NCI-H2029 treated with DMSO at 0.1 percent for 48 hours (cell line): ENCODE measurements at regions not wholly inside any gene's neighbourhood (a gene's known extent, or its start where the extent isn't known, plus 50 kb on each side); places are given as distances from the start of the nearest gene placed in this dataset.
A peak's percentile ranks its signal among the peaks of the same experiment; 100 is the strongest.

Experiments
- DNase-seq: peaks from one replicate; lab custom pipeline; 2025; lab: John Stamatoyannopoulos, UW

- no peak for DNase-seq
Measured at GRCh38 chr5:74059706-74060105, 433.7 kb downstream of the ARHGEF28 start.

- no peak for DNase-seq
Measured at GRCh38 chr5:74056789-74057164, 430.8 kb downstream of the ARHGEF28 start.

- no peak for DNase-seq
Measured at GRCh38 chr5:74056107-74056788, 430.3 kb downstream of the ARHGEF28 start.

- DNase-seq, result no peak
Measured at GRCh38 chr5:74055486-74056106, 429.6 kb downstream of the ARHGEF28 start.

GRCh38 chr5:74054641-74055421 is 428.8 kb downstream of the ARHGEF28 start:
- no peak for DNase-seq

- no peak for DNase-seq
Measured at GRCh38 chr5:74054139-74054538, 428.1 kb downstream of the ARHGEF28 start.

GRCh38 chr5:74052441-74053221 is 426.6 kb downstream of the ARHGEF28 start:
- DNase-seq, result no peak

- DNase-seq, result no peak
Measured at GRCh38 chr5:74051076-74051475, 425.1 kb downstream of the ARHGEF28 start.

- DNase-seq, result no peak
Measured at GRCh38 chr5:74044936-74045335, 418.9 kb downstream of the ARHGEF28 start.

GRCh38 chr5:74042959-74043358 is 417.0 kb downstream of the ARHGEF28 start:
- DNase-seq, result no peak

GRCh38 chr5:74042559-74042958 is 416.6 kb downstream of the ARHGEF28 start:
- DNase-seq, result no peak

GRCh38 chr5:74041913-74042312 is 415.9 kb downstream of the ARHGEF28 start:
- DNase-seq, result no peak

- peak; percentile 57 for DNase-seq
Measured at GRCh38 chr5:74040811-74041491, 415.0 kb downstream of the ARHGEF28 start.

- DNase-seq, result peak; percentile 75
Measured at GRCh38 chr5:74040065-74040551, 414.1 kb downstream of the ARHGEF28 start.

GRCh38 chr5:74037321-74037720 is 411.3 kb downstream of the ARHGEF28 start:
- no peak for DNase-seq

GRCh38 chr5:74035521-74035937 is 409.5 kb downstream of the ARHGEF28 start:
- peak; percentile 18 for DNase-seq

- DNase-seq, result no peak
Measured at GRCh38 chr5:74034733-74035132, 408.7 kb downstream of the ARHGEF28 start.

GRCh38 chr5:74032617-74033016 is 406.6 kb downstream of the ARHGEF28 start:
- no peak for DNase-seq

- DNase-seq, result no peak
Measured at GRCh38 chr5:74031536-74031935, 405.5 kb downstream of the ARHGEF28 start.

GRCh38 chr5:74030821-74031220 is 404.8 kb downstream of the ARHGEF28 start:
- DNase-seq, result no peak

- DNase-seq, result no peak
Measured at GRCh38 chr5:74030371-74030770, 404.4 kb downstream of the ARHGEF28 start.

GRCh38 chr5:74028976-74029375 is 403.0 kb downstream of the ARHGEF28 start:
- no peak for DNase-seq
